PC-9 (cell line): ENCODE measurements at regions not wholly inside any gene's neighbourhood (a gene's known extent, or its start where the extent isn't known, plus 50 kb on each side); places are given as distances from the start of the nearest gene placed in this dataset.

Experiments
- EZH2 ChIP-seq: fragments of 200-600 bp; sonication (generic); IDR thresholded peaks from 2 replicates; pipeline ENCODE4 v1.8.0; 2017; ENCODE audit warnings: antibody characterized with exemption, low read depth
- TF ChIP-seq, protein P1 (sequence below): fragments of 200-600 bp; sonication (generic); conservative IDR thresholded peaks from 2 replicates; pipeline ENCODE4 v1.6.1; 2017; ENCODE audit warnings: mixed run types, antibody characterized with exemption, mild to moderate bottlenecking, moderate library complexity

DNA sequence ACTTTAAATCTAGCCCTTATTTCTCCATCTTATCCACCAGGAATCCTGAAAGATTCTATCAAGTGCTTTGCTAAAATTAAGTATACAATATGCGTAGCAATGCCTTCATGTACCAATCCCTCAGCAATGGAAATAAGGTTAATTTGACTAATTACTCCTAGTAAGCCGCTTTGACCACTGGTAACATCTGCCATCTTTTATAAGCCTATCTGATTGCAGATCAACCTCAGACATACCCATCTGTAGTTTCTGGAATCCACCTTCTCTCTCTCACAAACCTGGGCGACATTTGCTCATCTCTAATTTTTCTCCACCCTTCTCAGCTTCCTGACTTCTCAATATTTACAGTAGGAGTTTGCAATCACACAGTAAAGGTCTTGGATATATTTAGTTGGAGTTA, 138.8 kb upstream of the CRHR1 start:
- TF ChIP-seq, protein P1, sequence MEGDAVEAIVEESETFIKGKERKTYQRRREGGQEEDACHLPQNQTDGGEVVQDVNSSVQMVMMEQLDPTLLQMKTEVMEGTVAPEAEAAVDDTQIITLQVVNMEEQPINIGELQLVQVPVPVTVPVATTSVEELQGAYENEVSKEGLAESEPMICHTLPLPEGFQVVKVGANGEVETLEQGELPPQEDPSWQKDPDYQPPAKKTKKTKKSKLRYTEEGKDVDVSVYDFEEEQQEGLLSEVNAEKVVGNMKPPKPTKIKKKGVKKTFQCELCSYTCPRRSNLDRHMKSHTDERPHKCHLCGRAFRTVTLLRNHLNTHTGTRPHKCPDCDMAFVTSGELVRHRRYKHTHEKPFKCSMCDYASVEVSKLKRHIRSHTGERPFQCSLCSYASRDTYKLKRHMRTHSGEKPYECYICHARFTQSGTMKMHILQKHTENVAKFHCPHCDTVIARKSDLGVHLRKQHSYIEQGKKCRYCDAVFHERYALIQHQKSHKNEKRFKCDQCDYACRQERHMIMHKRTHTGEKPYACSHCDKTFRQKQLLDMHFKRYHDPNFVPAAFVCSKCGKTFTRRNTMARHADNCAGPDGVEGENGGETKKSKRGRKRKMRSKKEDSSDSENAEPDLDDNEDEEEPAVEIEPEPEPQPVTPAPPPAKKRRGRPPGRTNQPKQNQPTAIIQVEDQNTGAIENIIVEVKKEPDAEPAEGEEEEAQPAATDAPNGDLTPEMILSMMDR = no peak
- no peak for TF ChIP-seq EZH2
